Hematopoietic multipotent progenitor cell treated with erythropoietin and hydrocortisone succinate and interleukin-3 and kit ligand, for 15 days (in vitro differentiated cells): ENCODE measurements at regions not wholly inside any gene's neighbourhood (a gene's known extent, or its start where the extent isn't known, plus 50 kb on each side); places are given as distances from the start of the nearest gene placed in this dataset.
"Not testable (repeated sequence)": the region's sequence is repeated elsewhere in the genome, so short reads cannot be mapped to it uniquely, and the experiment has no call there.

ENCODE experiments used
- DNase-seq: peaks from one replicate; pipeline ENCODE4 v3.0.0-alpha.2; 2015; ENCODE audit warnings: low spot score

GRCh38 chr9:102506406-102506805 is 488.7 kb upstream of the CYLC2 start:
- no peak for DNase-seq

- DNase-seq = no peak
Measured at GRCh38 chr9:102499468-102499867, 495.7 kb upstream of the CYLC2 start.

GRCh38 chr9:102497709-102498108 is 497.4 kb upstream of the CYLC2 start:
- no peak for DNase-seq

GRCh38 chr9:102486976-102487375 is 508.2 kb upstream of the CYLC2 start:
- DNase-seq = not testable (repeated sequence)

- no peak for DNase-seq
Measured at GRCh38 chr9:102483651-102484050, 511.5 kb upstream of the CYLC2 start.

- no peak for DNase-seq
Measured at GRCh38 chr9:102482776-102483175, 512.4 kb upstream of the CYLC2 start.

GRCh38 chr9:102479191-102479590 is 515.9 kb upstream of the CYLC2 start:
- no peak for DNase-seq

- DNase-seq = no peak
Measured at GRCh38 chr9:102474357-102474756, 520.8 kb upstream of the CYLC2 start.

- DNase-seq = not testable (repeated sequence)
Measured at GRCh38 chr9:102469430-102469829, 525.7 kb upstream of the CYLC2 start.

- no peak for DNase-seq
Measured at GRCh38 chr9:102461156-102461819, 533.8 kb upstream of the CYLC2 start.

GRCh38 chr9:102459828-102460227 is 535.3 kb upstream of the CYLC2 start:
- DNase-seq = no peak

- no peak for DNase-seq
Measured at GRCh38 chr9:102456562-102456961, 538.6 kb upstream of the CYLC2 start.

GRCh38 chr9:102445906-102446305 is 549.2 kb upstream of the CYLC2 start:
- DNase-seq = no peak

GRCh38 chr9:102445181-102445747 is 549.9 kb upstream of the CYLC2 start:
- DNase-seq = no peak

GRCh38 chr9:102439583-102439982 is 555.5 kb upstream of the CYLC2 start:
- DNase-seq = no peak

GRCh38 chr9:102436599-102436998 is 558.5 kb upstream of the CYLC2 start:
- DNase-seq = not testable (repeated sequence)

GRCh38 chr9:102435427-102435826 is 559.7 kb upstream of the CYLC2 start:
- DNase-seq = no peak

GRCh38 chr9:102434545-102434944 is 560.6 kb upstream of the CYLC2 start:
- no peak for DNase-seq

GRCh38 chr9:102428305-102428704 is 566.8 kb upstream of the CYLC2 start:
- no peak for DNase-seq

GRCh38 chr9:102416251-102416650 is 578.9 kb upstream of the CYLC2 start:
- DNase-seq = not testable (repeated sequence)

GRCh38 chr9:102405218-102405867 is 589.8 kb upstream of the CYLC2 start:
- no peak for DNase-seq

GRCh38 chr9:102403514-102403913 is 591.6 kb upstream of the CYLC2 start:
- DNase-seq = no peak

- DNase-seq = no peak
Measured at GRCh38 chr9:102398205-102398604, 596.9 kb upstream of the CYLC2 start.

- DNase-seq = not testable (repeated sequence)
Measured at GRCh38 chr9:102385620-102386019, 609.5 kb upstream of the CYLC2 start.
